ENCODE measurements at regions not wholly inside any gene's neighbourhood (a gene's known extent, or its start where the extent isn't known, plus 50 kb on each side); places are given as distances from the start of the nearest gene placed in this dataset.

DNA sequence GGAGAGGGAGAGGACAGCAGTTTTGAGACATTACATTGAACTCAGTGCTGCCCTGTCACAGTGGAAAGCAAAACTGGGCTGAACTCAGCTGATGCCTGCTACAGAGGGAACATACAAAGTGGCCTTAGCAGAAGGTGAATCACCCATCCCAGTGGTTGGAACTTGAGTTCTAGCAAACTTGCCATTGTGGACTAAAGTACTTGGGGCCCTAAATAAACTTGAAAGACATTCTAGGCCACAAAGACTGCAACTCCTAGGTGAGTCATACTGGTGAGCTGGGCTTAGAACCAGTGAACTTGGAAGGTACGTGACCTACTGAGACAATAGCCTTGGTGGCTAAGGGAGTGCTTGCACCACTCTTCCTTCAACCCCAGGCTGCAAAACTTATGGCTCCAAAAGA, 155.7 kb upstream of the RIOK2 start:
- TF ChIP-seq CTCF (IDR thresholded peaks at IDR 0.05; ENCODE audit: insufficient read depth, low read length) (no peak), POLR2AphosphoS5 (IDR thresholded peaks at IDR 0.05; ENCODE audit: low read depth) (no peak)
